H1 (cell line): ENCODE measurements at regions not wholly inside any gene's neighbourhood (a gene's known extent, or its start where the extent isn't known, plus 50 kb on each side); places are given as distances from the start of the nearest gene placed in this dataset.

Source experiments
- CHD7 ChIP-seq: fragments of 300-600 bp; sonication (generic); IDR thresholded peaks from 2 replicates; pipeline ENCODE4 v1.7.1; 2012; ENCODE audit warnings: low read length, moderate library complexity, mild to moderate bottlenecking, inconsistent platforms; ENCODE audit not compliant: insufficient replicate concordance
- TBP ChIP-seq: IDR thresholded peaks from 2 replicates; pipeline ENCODE4 v1.6.1; 2011; ENCODE audit warnings: low read depth, low read length, improper control_type of control experiment

- TF ChIP-seq CHD7 = no peak
- no peak for TF ChIP-seq TBP
These were observed 97.8 kb downstream of the AQP9 start (continued) for GRCh38 chr15:58235961-58236360.
